Trophoblast cell (in vitro differentiated cells and primary cell): ENCODE measurements at regions not wholly inside any gene's neighbourhood (a gene's known extent, or its start where the extent isn't known, plus 50 kb on each side); places are given as distances from the start of the nearest gene placed in this dataset.

Experiments
- DNase-seq, 2 donors: peaks; one replicate each; pipeline ENCODE4 v3.0.0-alpha.2; 2016
- H2AFZ ChIP-seq: 2 replicates; pipeline ENCODE4 v1.6.1; 2013; ENCODE audit warnings: low read length, moderate library complexity, mild to moderate bottlenecking; ENCODE audit not compliant: insufficient read depth, poor library complexity
- H2AK5ac ChIP-seq: 2 replicates; pipeline ENCODE4 v1.6.1; 2013; ENCODE audit warnings: mild to moderate bottlenecking, low read length
- H2BK120ac ChIP-seq: 2 replicates; pipeline ENCODE4 v1.6.1; 2013; ENCODE audit warnings: low read length, mild to moderate bottlenecking, moderate library complexity; ENCODE audit not compliant: insufficient read depth, poor library complexity
- H2BK12ac ChIP-seq: 2 replicates; pipeline ENCODE4 v1.6.1; 2013; ENCODE audit warnings: mild to moderate bottlenecking, low read length, moderate library complexity
- H2BK5ac ChIP-seq: 2 replicates; pipeline ENCODE4 v1.6.1; 2013; ENCODE audit warnings: low read length, low read depth, moderate library complexity, mild to moderate bottlenecking; ENCODE audit not compliant: poor library complexity
- H3K14ac ChIP-seq: 2 replicates; pipeline ENCODE4 v1.6.1; 2013; ENCODE audit warnings: mild to moderate bottlenecking, low read length
- H3K18ac ChIP-seq: 2 replicates; pipeline ENCODE4 v1.6.1; 2013; ENCODE audit warnings: mild to moderate bottlenecking, low read length
- H3K23ac ChIP-seq: 2 replicates; pipeline ENCODE4 v1.6.1; 2013; ENCODE audit warnings: low read length
- H3K27ac ChIP-seq: 2 replicates; pipeline ENCODE4 v1.5.1; 2013; ENCODE audit warnings: low read depth, mild to moderate bottlenecking, inconsistent platforms, low read length, moderate library complexity
- H3K27me3 ChIP-seq: 2 replicates; pipeline ENCODE4 v1.6.1; 2013; ENCODE audit warnings: inconsistent platforms, mild to moderate bottlenecking, low read length, moderate library complexity; ENCODE audit not compliant: insufficient read depth
- H3K36me3 ChIP-seq, 2 experiments: 1 replicate in 1 of 2; 2 replicates in 1 of 2; pipeline ENCODE4 v1.6.1; 2013; ENCODE audit warnings: low read length in 2 of 2, mild to moderate bottlenecking in 2 of 2, moderate library complexity in 1 of 2; ENCODE audit not compliant: insufficient read depth in 2 of 2, control insufficient read depth in 1 of 2
- H3K4ac ChIP-seq: 2 replicates; pipeline ENCODE4 v1.6.1; 2013; ENCODE audit warnings: low read depth, mild to moderate bottlenecking, low read length, moderate library complexity
- H3K4me1 ChIP-seq, 2 experiments: 1 replicate in 1 of 2; 2 replicates in 1 of 2; pipeline ENCODE4 v1.6.1; 2013; ENCODE audit warnings: low read length in 2 of 2, mild to moderate bottlenecking in 2 of 2, moderate library complexity in 1 of 2; ENCODE audit not compliant: insufficient read depth in 2 of 2, control insufficient read depth in 1 of 2
- H3K4me2 ChIP-seq: 2 replicates; pipeline ENCODE4 v1.6.1; 2013; ENCODE audit warnings: inconsistent platforms, mild to moderate bottlenecking, low read length, moderate library complexity
- H3K4me3 ChIP-seq: 2 replicates; pipeline ENCODE4 v1.5.1; 2013; ENCODE audit warnings: mild to moderate bottlenecking, low read depth, low read length, inconsistent platforms
- H3K79me1 ChIP-seq: one replicate; pipeline ENCODE4 v1.6.1; 2013; ENCODE audit warnings: low read length
- H3K79me2 ChIP-seq: 2 replicates; pipeline ENCODE4 v1.6.1; 2013; ENCODE audit warnings: low read length, mild to moderate bottlenecking; ENCODE audit not compliant: control insufficient read depth, insufficient read depth, poor library complexity
- H3K9ac ChIP-seq: 2 replicates; pipeline ENCODE4 v1.6.1; 2013; ENCODE audit warnings: mild to moderate bottlenecking, low read length
- H3K9me3 ChIP-seq: 2 replicates; pipeline ENCODE4 v1.6.1; 2013; ENCODE audit warnings: low read depth, mild to moderate bottlenecking, control low read depth, inconsistent platforms, low read length; ENCODE audit not compliant: insufficient read depth
- H4K12ac ChIP-seq: 2 replicates; pipeline ENCODE4 v1.6.1; 2013; ENCODE audit warnings: low read depth, mild to moderate bottlenecking, low read length, moderate library complexity
- H4K8ac ChIP-seq: 2 replicates; pipeline ENCODE4 v1.6.1; 2013; ENCODE audit warnings: low read depth, mild to moderate bottlenecking, low read length, moderate library complexity
- H4K91ac ChIP-seq: one replicate; pipeline ENCODE4 v1.6.1; 2013; ENCODE audit warnings: low read depth, mild to moderate bottlenecking, low read length, moderate library complexity
- WGBS: extraction: QIAGEN DNeasy Blood & Tissue Kit; methylation state at CpG from one replicate; pipeline ENCODE4 v1.1.7; 2013; ENCODE audit warnings: missing lambda C conversion rate; ENCODE audit not compliant: insufficient read length, insufficient coverage; ENCODE audit errors: extremely low coverage; 5-methylcytosine and 5-hydroxymethylcytosine counted together

DNA sequence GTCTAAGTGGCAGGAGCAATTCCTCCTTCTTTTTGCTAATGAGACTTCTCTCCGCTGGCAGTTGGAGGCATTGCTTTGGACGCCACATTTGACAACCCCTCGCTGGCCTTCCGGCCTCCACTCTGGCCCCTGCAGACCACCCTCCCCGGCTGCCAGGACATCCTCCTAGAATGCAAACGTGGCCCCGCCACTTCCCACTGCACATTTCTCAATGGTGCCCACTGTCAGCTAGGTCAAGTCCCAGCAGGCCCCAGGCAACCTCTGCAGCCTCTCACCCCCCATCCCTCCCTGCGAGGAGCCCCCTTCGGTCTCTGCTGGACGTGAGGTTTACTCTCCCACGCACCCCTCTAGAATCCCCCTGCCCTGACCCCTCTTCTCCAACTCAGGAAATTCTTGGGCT is 250.3 kb downstream of the FOXL1 start:
- Histone ChIP-seq H3K14ac (no peak overlapping the region), H3K9me3 (peaks cover 4% of the 10 kb centered on the region), H3K23ac (no peak overlapping the region), H3K27ac (no peak overlapping the region), H3K18ac (no peak overlapping the region), H3K36me3 (no peaks in the 10 kb centered on the region), H3K79me1 (no peaks in the 10 kb centered on the region), H3K4me2 (no peak overlapping the region), H3K4me3 (no peak overlapping the region), H3K79me2 (no peaks in the 10 kb centered on the region), H4K8ac (no peak overlapping the region), H2AK5ac (no peak overlapping the region), H2BK120ac (no peak overlapping the region), H3K4ac (no peak overlapping the region), H2BK5ac (no peak overlapping the region), H3K9ac (no peak overlapping the region), H2AFZ (no peak overlapping the region), H3K4me1 (peaks cover 0 to 2% of the 10 kb centered on the region in 2 experiments), H2BK12ac (no peak overlapping the region), H3K27me3 (no peaks in the 10 kb centered on the region), H4K91ac (no peak overlapping the region), H4K12ac (no peak overlapping the region)
- WGBS = no CpG with 5 or more reads among the region's 11 CpGs
- DNase-seq = no peak

DNA sequence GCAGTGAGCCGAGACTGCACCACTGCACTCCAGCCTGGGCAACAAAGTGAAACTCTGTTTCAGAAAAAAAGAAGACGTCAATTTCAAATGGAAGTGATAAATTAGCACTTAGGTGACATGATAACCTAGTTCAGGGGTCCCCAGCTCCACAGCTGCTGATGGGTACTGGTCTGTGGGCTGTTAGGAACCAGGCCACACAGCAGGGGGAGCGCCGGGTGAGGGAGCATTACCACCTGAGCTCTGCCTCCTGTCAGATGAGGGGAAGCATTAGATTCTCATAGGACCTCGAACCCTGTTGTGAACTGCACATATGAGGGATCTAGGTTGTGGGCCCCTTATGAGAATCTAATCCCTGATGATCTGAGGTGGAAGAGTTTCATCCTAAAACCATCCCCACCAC is 253.0 kb downstream of the FOXL1 start:
- WGBS = no CpG with 5 or more reads among the region's 5 CpGs
- Histone ChIP-seq H3K4me1 (no peaks in the 10 kb centered on the region), H3K14ac (no peak overlapping the region), H3K9me3 (peaks cover 2% of the 10 kb centered on the region), H4K12ac (no peak overlapping the region), H3K79me1 (no peaks in the 10 kb centered on the region), H3K27me3 (no peaks in the 10 kb centered on the region), H4K91ac (no peak overlapping the region), H3K18ac (no peak overlapping the region), H3K36me3 (no peaks in the 10 kb centered on the region), H2AK5ac (no peak overlapping the region), H3K4me2 (no peak overlapping the region), H3K79me2 (no peaks in the 10 kb centered on the region), H2BK120ac (no peak overlapping the region), H3K9ac (no peak overlapping the region), H2AFZ (no peak overlapping the region), H4K8ac (no peak overlapping the region), H3K23ac (no peak overlapping the region), H2BK5ac (no peak overlapping the region), H3K27ac (no peak overlapping the region), H3K4me3 (no peak overlapping the region), H3K4ac (no peak overlapping the region), H2BK12ac (no peak overlapping the region)
- DNase-seq = no peak

DNA sequence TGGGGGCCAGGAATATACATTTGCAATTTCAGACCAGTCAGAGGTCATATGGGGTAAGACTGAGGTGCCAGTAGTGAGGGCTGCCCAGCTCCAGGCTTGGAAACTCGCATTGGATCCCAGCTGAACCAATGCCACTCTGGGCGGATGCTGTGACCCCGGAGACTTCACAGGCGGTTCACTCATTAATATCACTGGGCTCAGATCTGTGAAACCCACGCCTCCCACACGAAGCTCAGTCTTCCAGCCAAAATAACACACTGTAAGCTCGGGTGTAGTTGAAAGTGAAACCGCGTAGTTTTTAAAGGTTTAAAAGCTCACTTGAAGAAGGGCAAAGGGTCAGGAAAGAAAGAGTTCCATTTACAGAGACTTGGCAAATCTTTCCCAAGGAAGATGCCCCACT is 254.8 kb downstream of the FOXL1 start:
- Histone ChIP-seq H3K79me1 (no peaks in the 10 kb centered on the region), H3K18ac (no peak overlapping the region), H4K91ac (no peak overlapping the region), H3K27ac (no peak overlapping the region), H2AFZ (no peak overlapping the region), H3K27me3 (no peaks in the 10 kb centered on the region), H3K79me2 (no peaks in the 10 kb centered on the region), H3K4me2 (no peak overlapping the region), H3K4me1 (no peaks in the 10 kb centered on the region), H3K9ac (no peak overlapping the region), H3K9me3 (peaks cover 2% of the 10 kb centered on the region), H4K12ac (no peak overlapping the region), H3K4ac (no peak overlapping the region), H3K36me3 (no peaks in the 10 kb centered on the region), H2AK5ac (no peak overlapping the region), H3K4me3 (no peak overlapping the region), H2BK120ac (no peak overlapping the region), H3K23ac (no peak overlapping the region), H4K8ac (no peak overlapping the region), H3K14ac (no peak overlapping the region), H2BK12ac (no peak overlapping the region), H2BK5ac (no peak overlapping the region)
- DNase-seq = no peak
- no CpG with 5 or more reads among the region's 9 CpGs for WGBS

DNA sequence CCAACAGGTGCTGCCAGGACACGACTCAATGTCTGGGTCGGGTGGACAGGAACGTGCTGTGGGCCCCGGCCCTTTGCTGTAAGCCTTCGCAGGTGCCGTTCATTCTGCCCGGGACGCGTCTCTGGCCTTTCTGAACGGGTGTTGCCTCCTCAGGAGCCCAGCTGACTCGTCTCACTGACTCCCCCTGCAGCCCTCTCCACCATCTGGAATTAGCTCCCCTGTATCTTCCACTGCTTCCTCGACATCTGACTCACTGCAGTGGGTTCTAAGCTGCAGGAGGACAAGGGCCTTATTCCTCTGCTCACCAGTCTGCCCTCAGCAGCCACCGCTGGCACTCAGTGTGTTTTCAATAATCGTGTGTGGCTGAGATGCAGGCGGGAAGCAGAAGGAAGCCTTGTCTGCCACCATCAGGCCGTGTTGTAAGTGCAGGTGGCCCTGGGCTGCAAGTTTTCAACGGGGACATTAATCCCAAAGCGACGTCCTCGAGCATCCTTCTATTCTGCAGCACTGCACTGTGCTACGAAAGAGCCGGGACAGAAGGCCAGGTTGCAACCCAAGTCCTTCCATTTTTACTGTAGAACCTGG is 256.2 kb downstream of the FOXL1 start:
- Histone ChIP-seq H3K27ac (no peak overlapping the region), H2BK120ac (no peak overlapping the region), H3K79me1 (no peaks in the 10 kb centered on the region), H3K9me3 (peaks cover 4% of the 10 kb centered on the region), H3K23ac (no peak overlapping the region), H3K4me1 (no peaks in the 10 kb centered on the region), H3K9ac (no peak overlapping the region), H3K36me3 (no peaks in the 10 kb centered on the region), H2AK5ac (no peak overlapping the region), H3K4ac (no peak overlapping the region), H4K12ac (no peak overlapping the region), H4K8ac (no peak overlapping the region), H4K91ac (no peak overlapping the region), H2BK5ac (no peak overlapping the region), H3K14ac (no peak overlapping the region), H3K18ac (no peak overlapping the region), H3K4me2 (no peak overlapping the region), H2BK12ac (no peak overlapping the region), H3K27me3 (no peaks in the 10 kb centered on the region), H2AFZ (no peak overlapping the region), H3K79me2 (no peaks in the 10 kb centered on the region), H3K4me3 (no peak overlapping the region)
- DNase-seq = no peak
- no CpG with 5 or more reads among the region's 22 CpGs for WGBS
